ENCODE measurements at regions not wholly inside any gene's neighbourhood (a gene's known extent, or its start where the extent isn't known, plus 50 kb on each side); places are given as distances from the start of the nearest gene placed in this dataset.
A peak's percentile ranks its signal among the peaks of the same experiment; 100 is the strongest.
"Not testable (repeated sequence)": the region's sequence is repeated elsewhere in the genome, so short reads cannot be mapped to it uniquely, and the experiment has no call there.

DNA sequence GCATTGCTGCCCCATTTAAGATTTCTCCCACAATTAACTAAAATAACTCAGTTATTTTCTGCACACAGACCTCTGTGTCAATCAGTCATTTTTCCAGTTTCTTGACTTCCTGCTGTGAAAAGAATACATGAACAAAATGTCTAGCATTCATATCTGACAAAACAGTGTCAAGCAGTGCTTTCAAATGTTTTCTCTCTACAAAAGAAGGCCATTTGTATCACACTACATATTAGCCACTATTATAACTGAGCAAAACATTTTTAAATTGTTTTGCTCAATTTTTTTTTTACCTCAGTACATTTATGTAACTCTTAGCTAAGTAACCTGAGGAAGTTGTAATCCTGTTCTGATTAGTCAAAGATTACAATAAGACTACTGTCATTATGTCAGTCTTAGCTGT lies 1498.5 kb upstream of the PRMT6 start:
- TF ChIP-seq, protein P1, sequence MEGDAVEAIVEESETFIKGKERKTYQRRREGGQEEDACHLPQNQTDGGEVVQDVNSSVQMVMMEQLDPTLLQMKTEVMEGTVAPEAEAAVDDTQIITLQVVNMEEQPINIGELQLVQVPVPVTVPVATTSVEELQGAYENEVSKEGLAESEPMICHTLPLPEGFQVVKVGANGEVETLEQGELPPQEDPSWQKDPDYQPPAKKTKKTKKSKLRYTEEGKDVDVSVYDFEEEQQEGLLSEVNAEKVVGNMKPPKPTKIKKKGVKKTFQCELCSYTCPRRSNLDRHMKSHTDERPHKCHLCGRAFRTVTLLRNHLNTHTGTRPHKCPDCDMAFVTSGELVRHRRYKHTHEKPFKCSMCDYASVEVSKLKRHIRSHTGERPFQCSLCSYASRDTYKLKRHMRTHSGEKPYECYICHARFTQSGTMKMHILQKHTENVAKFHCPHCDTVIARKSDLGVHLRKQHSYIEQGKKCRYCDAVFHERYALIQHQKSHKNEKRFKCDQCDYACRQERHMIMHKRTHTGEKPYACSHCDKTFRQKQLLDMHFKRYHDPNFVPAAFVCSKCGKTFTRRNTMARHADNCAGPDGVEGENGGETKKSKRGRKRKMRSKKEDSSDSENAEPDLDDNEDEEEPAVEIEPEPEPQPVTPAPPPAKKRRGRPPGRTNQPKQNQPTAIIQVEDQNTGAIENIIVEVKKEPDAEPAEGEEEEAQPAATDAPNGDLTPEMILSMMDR (conservative IDR thresholded peaks at IDR 0.05; ENCODE audit: low read depth, low read length): no peak
- no peak for DNase-seq (ENCODE audit: low read depth)
- H3K4me3 ChIP-seq (ENCODE audit: low read depth, low read length): no peak overlapping the region

DNA sequence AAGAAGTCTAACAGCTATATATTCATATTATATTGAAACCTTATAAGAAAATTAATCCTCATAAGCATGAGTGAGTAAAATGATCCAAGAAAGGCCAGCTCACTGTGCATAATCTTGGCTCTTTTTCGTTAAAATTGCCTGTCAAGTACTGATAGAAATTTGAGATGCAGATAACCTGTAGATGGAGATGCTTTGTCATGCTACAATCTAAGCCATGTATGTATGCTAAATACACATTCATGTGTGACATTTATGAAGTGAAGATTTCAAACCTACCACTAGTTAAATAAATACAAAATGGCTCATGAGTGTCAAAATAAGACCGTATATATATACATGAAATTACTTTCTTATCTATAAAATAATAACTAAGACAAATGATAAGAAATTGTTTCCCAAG lies 1491.5 kb upstream of the PRMT6 start:
- DNase-seq (ENCODE audit: low read depth): no peak
- TF ChIP-seq, protein P1 (conservative IDR thresholded peaks at IDR 0.05; ENCODE audit: low read depth, low read length): no peak
- H3K4me3 ChIP-seq (ENCODE audit: low read depth, low read length): no peak overlapping the region

GRCh38 chr1:105585791-105586190 lies 1470.7 kb upstream of the PRMT6 start:
- TF ChIP-seq, protein P1 (conservative IDR thresholded peaks at IDR 0.05; ENCODE audit: low read depth, low read length): no peak
- no peak overlapping the region for H3K4me3 ChIP-seq (ENCODE audit: low read depth, low read length)
- no peak for DNase-seq (ENCODE audit: low read depth)

DNA sequence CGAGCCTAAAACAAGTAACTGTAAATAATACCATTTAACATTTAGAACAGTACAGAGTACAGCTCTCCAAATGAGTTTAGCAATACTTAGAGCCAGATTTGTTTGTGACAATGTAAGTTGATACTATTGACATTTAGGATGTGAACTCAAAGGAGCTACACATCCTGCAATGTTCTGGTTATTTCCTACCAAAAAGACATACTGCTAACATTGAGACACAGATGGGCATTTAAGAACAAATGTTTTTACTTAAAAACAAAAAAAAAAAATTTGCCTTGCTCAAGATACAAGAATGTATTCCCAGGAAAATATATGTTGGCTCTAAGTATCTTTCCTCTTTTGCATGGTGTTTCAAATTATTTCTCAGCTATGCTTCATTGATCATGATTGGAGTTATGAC lies 1464.8 kb upstream of the PRMT6 start:
- no peak for DNase-seq (ENCODE audit: low read depth)
- TF ChIP-seq, protein P1 (conservative IDR thresholded peaks at IDR 0.05; ENCODE audit: low read depth, low read length): no peak
- H3K4me3 ChIP-seq (ENCODE audit: low read depth, low read length): no peak overlapping the region

DNA sequence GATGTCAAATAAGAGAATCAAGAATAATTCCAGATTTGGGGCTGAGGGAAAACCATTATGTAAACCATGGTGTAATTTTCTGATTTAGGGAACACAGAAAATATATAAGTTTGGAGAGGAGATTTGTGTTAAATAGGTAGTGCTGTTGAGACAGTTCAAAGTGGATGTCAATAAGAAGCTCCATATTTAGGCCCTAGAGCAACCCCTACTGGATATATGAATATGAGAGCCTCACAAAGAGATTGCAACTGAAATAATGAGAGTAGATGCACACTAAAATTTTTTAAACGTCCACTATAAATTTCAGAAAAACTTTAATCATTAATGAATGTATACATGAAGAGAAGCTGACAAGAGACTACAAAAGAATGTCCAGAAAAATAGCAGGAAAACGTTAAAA lies 1447.8 kb upstream of the PRMT6 start:
- H3K4me3 ChIP-seq (ENCODE audit: low read depth, low read length): no peak overlapping the region
- DNase-seq (ENCODE audit: low read depth): no peak
- TF ChIP-seq, protein P1 (conservative IDR thresholded peaks at IDR 0.05; ENCODE audit: low read depth, low read length): peak; percentile 60

DNA sequence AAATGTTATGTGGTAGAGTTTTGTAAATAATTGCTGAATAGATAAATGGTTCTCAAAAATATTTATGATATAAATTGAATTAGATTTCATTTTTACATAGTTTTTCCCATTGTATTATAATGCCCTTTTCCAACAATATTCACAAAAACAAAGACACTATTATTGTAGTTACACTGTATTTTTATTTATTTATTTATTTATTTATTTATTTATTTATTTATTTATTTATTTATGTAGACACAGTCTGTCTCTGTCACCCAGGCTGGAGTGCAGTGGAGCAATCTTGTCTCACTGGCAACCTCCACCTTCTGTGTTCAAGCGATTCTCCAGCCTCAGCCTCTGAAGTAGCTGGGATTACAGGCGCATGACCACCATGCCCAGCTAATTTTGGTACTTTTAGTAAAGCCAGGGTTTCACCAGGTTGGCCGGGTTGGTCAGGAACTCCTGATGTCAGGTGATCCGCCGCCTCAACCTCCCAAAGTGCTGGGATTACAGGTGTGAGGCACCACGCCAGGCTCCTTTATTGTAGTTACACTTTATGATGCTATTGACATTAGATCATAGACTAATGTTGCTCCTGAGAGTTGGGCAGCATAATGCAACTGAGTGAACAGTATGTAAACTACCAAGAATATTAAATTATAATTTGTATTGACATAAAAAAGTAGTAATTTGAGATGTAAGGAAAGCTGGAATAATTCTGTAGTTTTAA lies 1430.0 kb upstream of the PRMT6 start:
- DNase-seq (ENCODE audit: low read depth): no peak
- TF ChIP-seq, protein P1 (conservative IDR thresholded peaks at IDR 0.05; ENCODE audit: low read depth, low read length): no peak
- H3K4me3 ChIP-seq (ENCODE audit: low read depth, low read length): no peak overlapping the region

DNA sequence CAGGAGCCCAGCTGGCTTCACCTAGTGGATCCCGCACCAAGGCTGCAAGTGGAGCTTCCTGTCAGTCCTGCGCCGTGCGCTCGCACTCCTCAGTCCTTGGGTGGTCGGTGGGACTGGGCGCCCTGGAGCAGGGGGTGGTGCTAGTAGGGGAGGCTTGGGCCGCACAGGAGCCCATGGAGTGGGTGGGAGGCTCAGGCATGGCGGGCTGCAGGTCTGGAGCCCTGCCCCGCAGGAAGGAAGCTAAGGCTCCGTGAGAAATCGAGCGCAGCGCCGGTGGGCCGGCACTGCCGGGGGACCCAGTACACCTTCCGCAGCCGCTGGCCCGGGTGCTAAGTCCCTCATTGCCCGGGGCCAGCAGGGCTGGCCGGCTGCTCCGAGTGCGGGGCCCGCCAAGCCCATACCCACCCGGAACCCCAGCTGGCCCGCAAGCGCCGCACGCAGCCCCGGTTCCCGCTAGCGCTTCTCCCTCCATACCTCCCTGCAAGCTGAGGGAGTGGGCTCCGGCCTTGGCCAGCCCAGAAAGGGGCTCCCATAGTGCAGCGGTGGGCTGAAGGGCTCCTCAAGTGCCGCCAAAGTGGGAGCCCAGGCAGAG lies 1425.2 kb upstream of the PRMT6 start:
- not testable (repeated sequence) for DNase-seq (ENCODE audit: low read depth); H3K4me3 ChIP-seq (ENCODE audit: low read depth, low read length)
